HUES6 (cell line): ENCODE measurements at regions not wholly inside any gene's neighbourhood (a gene's known extent, or its start where the extent isn't known, plus 50 kb on each side); places are given as distances from the start of the nearest gene placed in this dataset.

Experiments
- H3K27ac ChIP-seq: 2 replicates; pipeline ENCODE4 v1.7.0; 2013; ENCODE audit warnings: low read depth, mild to moderate bottlenecking, low read length, inconsistent platforms
- H3K27me3 ChIP-seq: 2 replicates; pipeline ENCODE4 v1.6.1; 2013; ENCODE audit warnings: low read length; ENCODE audit not compliant: control insufficient read depth, insufficient read depth
- H3K36me3 ChIP-seq: 2 replicates; pipeline ENCODE4 v1.6.1; 2013; ENCODE audit warnings: low read length; ENCODE audit not compliant: control insufficient read depth, insufficient read depth
- H3K4me1 ChIP-seq: 2 replicates; pipeline ENCODE4 v1.6.1; 2013; ENCODE audit warnings: low read length; ENCODE audit not compliant: control insufficient read depth, insufficient read depth
- H3K4me3 ChIP-seq: 2 replicates; pipeline ENCODE4 v1.5.1; 2013; ENCODE audit warnings: low read depth, low read length
- H3K9ac ChIP-seq: one replicate; pipeline ENCODE4 v1.6.1; 2013; ENCODE audit warnings: mild to moderate bottlenecking, low read length
- H3K9me3 ChIP-seq: 2 replicates; pipeline ENCODE4 v1.6.1; 2013; ENCODE audit warnings: low read depth, low read length; ENCODE audit not compliant: control insufficient read depth, insufficient read depth

DNA sequence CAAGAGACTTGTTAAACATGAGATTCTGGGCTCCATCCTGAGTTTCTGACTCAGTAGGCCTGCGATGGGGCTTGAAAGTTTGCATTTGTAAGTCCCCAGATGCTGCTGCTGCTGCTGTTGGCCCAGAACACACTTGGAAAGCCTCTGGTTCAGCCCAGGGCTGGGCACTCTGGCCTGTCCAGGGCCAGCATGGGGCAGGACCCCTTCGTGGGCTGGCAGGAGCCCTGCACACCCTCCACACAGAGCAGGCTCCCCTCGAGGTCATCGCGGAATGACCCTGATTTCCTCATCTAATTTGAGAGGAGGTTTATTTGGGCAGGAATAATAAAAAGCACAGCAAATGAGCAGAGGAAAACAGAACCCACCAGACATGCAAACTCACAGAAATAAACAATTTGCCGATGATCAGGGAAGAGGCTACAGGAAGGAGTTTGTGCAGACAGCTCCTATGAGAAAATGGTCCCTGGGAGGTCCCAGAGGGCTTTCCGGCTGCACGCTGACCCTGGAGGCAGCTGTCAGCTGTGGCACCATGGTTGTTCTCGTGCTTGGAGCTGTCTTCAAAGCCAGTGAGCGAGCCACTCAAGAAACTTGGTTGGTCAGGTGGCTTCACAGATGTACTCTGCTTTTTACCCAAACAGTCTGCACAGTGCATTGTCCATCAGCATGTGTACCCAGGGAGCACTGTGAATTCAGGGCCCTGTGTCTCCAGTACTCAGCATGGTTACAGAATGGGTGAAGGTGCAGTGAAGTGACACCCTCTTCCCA, 119.3 kb downstream of the GLI2 start:
- no peaks in the 10 kb centered on the region for H3K27me3 ChIP-seq
- H3K4me1 ChIP-seq: peaks cover 19% of the 10 kb centered on the region
- H3K36me3 ChIP-seq: no peaks in the 10 kb centered on the region
- H3K27ac ChIP-seq: no peak overlapping the region
- H3K9me3 ChIP-seq: no peaks in the 10 kb centered on the region
- no peak overlapping the region for H3K4me3 ChIP-seq
- H3K9ac ChIP-seq: no peak overlapping the region

DNA sequence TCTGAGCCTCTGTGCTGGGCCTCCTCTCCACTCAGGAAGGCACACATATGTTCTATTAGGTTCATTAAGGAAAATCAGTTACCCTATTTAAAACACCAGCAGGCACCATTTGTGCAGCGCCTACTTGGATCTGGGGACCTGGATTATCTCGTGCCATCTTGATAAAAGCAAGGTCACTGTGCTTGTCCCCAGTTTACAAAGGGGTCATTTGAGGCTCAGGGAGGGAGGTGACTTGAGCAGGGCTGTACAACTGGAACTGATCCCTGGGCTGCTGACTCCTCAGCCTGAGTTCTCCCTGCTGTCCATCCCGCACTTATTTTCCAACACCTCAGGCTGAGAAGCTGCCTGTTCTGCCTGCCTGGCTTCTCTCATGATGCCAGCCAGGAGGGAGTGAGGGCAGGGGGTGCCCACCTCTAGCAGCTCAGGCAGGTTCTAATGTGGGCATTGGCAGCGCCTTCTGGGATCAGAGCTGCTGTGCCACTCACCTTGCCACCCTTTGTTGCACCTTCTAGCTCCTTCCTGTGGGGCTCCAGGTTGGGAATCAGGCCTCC, 120.3 kb downstream of the GLI2 start:
- no peaks in the 10 kb centered on the region for H3K27me3 ChIP-seq
- no peak overlapping the region for H3K9ac ChIP-seq
- no peak overlapping the region for H3K27ac ChIP-seq
- H3K36me3 ChIP-seq: no peaks in the 10 kb centered on the region
- H3K4me3 ChIP-seq: no peak overlapping the region
- H3K4me1 ChIP-seq: peaks cover 21% of the 10 kb centered on the region
- no peaks in the 10 kb centered on the region for H3K9me3 ChIP-seq

DNA sequence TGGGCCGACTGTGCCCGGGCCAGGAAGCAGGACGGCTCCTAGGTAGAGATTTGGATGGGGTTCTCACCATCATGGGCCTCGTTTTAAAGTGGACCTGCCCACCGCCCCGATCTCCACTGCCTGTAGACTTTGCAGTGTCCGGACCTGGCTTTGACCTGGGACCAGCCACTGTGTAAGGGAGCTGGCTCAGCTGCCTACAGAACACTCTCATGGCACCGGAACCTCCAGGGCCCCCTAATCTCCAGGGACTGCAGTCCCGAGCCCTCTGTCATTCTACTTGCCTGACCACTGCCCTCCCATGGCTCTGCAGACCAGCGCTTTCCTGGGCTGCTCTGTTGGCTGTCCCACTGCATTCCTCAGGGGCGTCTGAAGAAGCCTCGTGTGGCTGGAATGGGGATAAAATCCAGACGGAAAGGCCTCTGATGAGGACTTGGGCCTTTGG, 120.8 kb downstream of the GLI2 start:
- Histone ChIP-seq H3K27ac (no peak overlapping the region), H3K36me3 (no peaks in the 10 kb centered on the region), H3K4me3 (no peak overlapping the region), H3K9ac (no peak overlapping the region), H3K27me3 (no peaks in the 10 kb centered on the region), H3K9me3 (no peaks in the 10 kb centered on the region), H3K4me1 (peaks cover 26% of the 10 kb centered on the region)

DNA sequence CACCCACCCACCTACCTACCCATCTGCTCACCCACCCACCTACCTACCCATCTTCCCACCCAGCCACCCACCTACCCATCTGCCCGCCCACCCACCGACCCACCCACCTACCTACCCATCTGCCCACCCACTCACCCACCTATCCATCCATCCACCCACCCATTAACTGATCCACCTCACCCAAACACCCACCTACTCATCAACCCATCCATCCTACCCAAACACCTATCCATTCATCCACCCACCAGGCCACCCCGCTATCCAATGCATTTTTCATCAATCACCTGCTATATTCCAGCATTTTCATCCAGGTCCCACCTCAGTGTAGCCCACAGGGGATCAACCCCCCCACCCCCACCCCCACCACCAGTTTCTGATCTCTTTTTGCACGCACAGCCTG, 121.8 kb downstream of the GLI2 start:
- no peak overlapping the region for H3K4me3 ChIP-seq
- no peak overlapping the region for H3K9ac ChIP-seq
- no peaks in the 10 kb centered on the region for H3K36me3 ChIP-seq
- H3K27ac ChIP-seq: no peak overlapping the region
- H3K27me3 ChIP-seq: no peaks in the 10 kb centered on the region
- H3K9me3 ChIP-seq: no peaks in the 10 kb centered on the region
- H3K4me1 ChIP-seq: peaks cover 36% of the 10 kb centered on the region

GRCh38 chr2:120857931-120858330, 122.3 kb downstream of the GLI2 start:
- Histone ChIP-seq H3K27ac (no peak overlapping the region), H3K4me1 (peaks cover 41% of the 10 kb centered on the region), H3K4me3 (no peak overlapping the region), H3K36me3 (no peaks in the 10 kb centered on the region), H3K27me3 (no peaks in the 10 kb centered on the region), H3K9me3 (no peaks in the 10 kb centered on the region), H3K9ac (no peak overlapping the region)

GRCh38 chr2:120858361-120859106, 122.9 kb downstream of the GLI2 start:
- Histone ChIP-seq H3K4me1 (peaks cover 47% of the 10 kb centered on the region), H3K36me3 (no peaks in the 10 kb centered on the region), H3K4me3 (no peak overlapping the region), H3K9ac (peak overlapping the region; percentile 24), H3K9me3 (no peaks in the 10 kb centered on the region), H3K27me3 (no peaks in the 10 kb centered on the region), H3K27ac (no peak overlapping the region)

GRCh38 chr2:120859128-120859527, 123.5 kb downstream of the GLI2 start:
- peaks cover 53% of the 10 kb centered on the region for H3K4me1 ChIP-seq
- no peaks in the 10 kb centered on the region for H3K27me3 ChIP-seq
- no peak overlapping the region for H3K4me3 ChIP-seq
- H3K9ac ChIP-seq: peak overlapping the region; percentile 24
- H3K9me3 ChIP-seq: no peaks in the 10 kb centered on the region
- no peak overlapping the region for H3K27ac ChIP-seq
- H3K36me3 ChIP-seq: no peaks in the 10 kb centered on the region

DNA sequence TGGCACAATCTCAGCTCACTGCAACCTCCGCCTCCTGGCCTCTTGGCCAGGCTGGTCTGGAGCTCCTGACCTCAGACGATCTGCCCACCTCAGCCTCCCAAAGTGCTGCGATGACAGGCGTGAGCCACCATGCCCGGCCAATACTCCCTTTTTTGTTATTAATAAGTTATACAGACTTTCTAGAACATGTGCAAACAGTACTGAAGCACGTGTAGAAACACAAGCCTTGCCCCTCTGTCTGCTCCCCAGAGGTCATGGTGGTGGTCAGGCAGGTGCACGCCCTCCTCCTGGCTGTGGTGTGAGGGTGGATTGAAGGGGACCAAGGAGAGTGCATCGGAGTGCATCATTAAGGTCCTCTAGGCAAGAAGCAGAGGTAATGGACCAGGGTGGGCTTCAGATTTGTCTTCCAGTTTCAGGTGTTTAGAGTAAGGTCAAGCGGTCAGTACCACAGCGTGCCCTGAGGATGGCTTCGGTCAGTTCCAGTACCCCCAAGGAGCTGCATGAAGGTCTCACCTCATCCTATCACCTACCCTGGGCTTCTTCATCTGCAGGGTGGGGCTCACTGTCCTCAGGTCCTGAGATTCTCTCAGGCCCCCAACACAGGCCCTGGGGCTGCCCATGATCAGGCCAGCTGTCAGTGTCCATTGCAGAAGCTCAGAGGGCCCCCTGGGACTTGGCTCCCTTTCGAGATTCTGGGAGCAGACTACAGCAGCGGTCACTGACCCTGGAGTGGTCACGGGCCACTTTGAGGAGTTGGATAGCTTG, 124.3 kb downstream of the GLI2 start:
- Histone ChIP-seq H3K36me3 (no peaks in the 10 kb centered on the region), H3K4me3 (no peak overlapping the region), H3K9ac (no peak overlapping the region), H3K9me3 (no peaks in the 10 kb centered on the region), H3K27me3 (no peaks in the 10 kb centered on the region), H3K4me1 (peaks cover 55% of the 10 kb centered on the region), H3K27ac (no peak overlapping the region)

- no peaks in the 10 kb centered on the region for H3K27me3 ChIP-seq
- no peaks in the 10 kb centered on the region for H3K9me3 ChIP-seq
- no peak overlapping the region for H3K9ac ChIP-seq
- peaks cover 58% of the 10 kb centered on the region for H3K4me1 ChIP-seq
- H3K36me3 ChIP-seq: no peaks in the 10 kb centered on the region
- H3K27ac ChIP-seq: no peak overlapping the region
- no peak overlapping the region for H3K4me3 ChIP-seq
Measured at GRCh38 chr2:120860579-120860922, 124.9 kb downstream of the GLI2 start.

- Histone ChIP-seq H3K27me3 (no peaks in the 10 kb centered on the region), H3K4me3 (no peak overlapping the region), H3K4me1 (peaks cover 59% of the 10 kb centered on the region), H3K36me3 (no peaks in the 10 kb centered on the region), H3K9me3 (no peaks in the 10 kb centered on the region), H3K27ac (no peak overlapping the region), H3K9ac (no peak overlapping the region)
Measured at GRCh38 chr2:120861191-120861575, 125.5 kb downstream of the GLI2 start.
